HG03432 (cell line): ENCODE measurements at regions not wholly inside any gene's neighbourhood (a gene's known extent, or its start where the extent isn't known, plus 50 kb on each side); places are given as distances from the start of the nearest gene placed in this dataset.

Experiments used
- ATAC-seq: cut with Tn5 transposase; IDR thresholded peaks from one replicate; pipeline ENCODE4 v1.9.1; 2021; ENCODE audit warnings: mild to moderate bottlenecking, moderate library complexity; ENCODE audit not compliant: unreplicated experiment

DNA sequence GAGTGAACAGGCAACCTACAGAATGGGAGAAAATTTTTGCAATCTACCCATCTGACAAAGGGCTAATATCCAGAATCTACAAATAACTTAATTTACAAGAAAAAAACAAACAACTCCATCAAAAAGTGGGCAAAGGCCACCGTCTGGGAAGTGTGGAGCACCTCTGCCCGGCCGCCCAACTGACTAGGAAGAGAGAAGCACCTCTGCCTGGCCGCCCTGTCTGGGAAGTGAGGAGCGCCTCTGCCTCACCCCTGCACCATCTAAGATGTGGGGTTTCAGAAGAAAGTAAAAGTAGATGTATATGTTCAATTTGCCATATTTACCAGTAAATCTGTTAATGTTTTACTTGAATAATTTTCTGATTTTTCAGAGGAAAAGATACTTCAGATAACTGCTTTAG is 108.1 kb upstream of the TMEM161B start:
- ATAC-seq, result no peak

GRCh38 chr5:88374391-88374790 is 105.7 kb upstream of the TMEM161B start:
- ATAC-seq, result no peak

DNA sequence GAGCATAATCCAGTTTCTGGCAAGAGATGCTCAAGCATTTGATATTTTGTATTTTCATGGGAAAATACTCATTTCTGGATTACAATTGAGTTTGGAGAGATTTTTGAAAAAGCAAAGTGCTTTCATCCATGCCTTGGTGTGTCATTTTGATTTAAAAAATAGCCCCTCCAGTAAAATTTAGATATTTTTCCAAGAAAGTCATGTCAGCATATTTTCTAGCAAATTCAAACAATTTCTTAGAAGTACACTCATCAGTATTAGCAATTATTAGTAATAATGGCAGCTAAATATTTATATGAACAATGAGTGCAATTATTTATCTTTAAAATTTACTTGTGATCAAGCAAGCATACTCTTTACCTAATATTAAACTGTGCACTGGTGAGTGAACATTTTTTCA is 102.2 kb upstream of the TMEM161B start:
- ATAC-seq, result no peak

- ATAC-seq, result no peak
Measured at GRCh38 chr5:88368201-88368600, 99.6 kb upstream of the TMEM161B start.

- ATAC-seq, result no peak
Measured at GRCh38 chr5:88364991-88365390, 96.3 kb upstream of the TMEM161B start.

GRCh38 chr5:88355490-88356050 is 86.9 kb upstream of the TMEM161B start:
- no peak for ATAC-seq

GRCh38 chr5:88325868-88326267 is 57.2 kb upstream of the TMEM161B start:
- ATAC-seq, result no peak

DNA sequence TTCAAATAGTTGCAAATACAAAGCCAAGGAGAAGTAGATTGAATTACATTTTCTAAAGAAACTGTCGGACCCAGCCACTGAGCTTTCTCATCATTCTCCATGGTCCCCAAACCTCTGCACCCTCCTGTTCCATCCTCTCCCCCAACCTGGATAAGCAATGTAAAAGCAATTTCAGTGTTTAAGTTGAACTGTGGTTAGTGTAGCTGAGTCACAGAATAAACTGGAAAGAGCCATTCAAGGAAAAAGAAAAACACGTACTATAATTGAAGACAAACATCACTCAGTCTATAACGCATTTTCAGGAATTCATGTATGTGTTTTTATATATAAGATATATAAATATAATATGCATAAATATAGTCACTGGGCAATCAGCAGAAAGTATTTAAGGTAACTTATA is 54.1 kb upstream of the TMEM161B start:
- no peak for ATAC-seq
